ENCODE measurements at regions not wholly inside any gene's neighbourhood (a gene's known extent, or its start where the extent isn't known, plus 50 kb on each side); places are given as distances from the start of the nearest gene placed in this dataset.

DNA sequence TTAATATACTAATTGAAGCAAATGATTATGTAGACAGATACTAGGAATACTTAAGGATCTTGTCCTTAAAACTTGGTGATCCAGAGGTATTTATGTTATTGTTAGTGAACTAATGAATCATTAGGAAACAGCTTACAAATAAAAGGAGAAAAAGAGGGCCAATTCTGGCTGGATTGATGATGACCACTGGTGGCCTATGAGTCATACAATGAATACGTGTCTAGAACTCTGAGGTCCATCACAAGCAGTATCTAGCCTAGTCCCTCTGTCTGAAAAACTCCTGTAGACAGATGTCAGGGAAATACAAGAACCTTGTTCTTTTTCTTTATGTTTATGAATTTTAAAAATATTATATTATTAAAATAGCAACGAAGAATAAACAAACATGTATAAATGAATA is 51.7 kb upstream of the RTL1 start:
- DNase-seq (ENCODE audit: low spot score), result no peak

DNA sequence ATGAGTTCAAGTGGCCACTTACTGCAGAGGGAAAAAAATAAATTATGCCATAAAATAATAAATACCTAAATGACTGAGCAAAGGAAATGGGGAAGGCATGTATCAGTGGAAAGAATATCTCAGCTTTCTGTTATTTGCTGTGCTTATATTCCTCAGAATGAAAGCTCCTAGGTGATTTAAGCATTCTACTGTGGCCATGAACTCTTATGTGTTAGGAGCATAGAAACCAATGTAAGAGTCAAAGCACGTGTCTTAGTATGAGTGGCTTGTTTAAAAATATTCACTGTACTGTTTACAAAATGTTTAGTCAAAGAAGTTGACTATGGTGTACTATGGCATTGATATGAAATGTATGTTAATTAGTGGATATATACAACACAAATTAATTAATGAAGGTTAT is 59.0 kb upstream of the RTL1 start:
- no peak for DNase-seq (ENCODE audit: low spot score)

DNA sequence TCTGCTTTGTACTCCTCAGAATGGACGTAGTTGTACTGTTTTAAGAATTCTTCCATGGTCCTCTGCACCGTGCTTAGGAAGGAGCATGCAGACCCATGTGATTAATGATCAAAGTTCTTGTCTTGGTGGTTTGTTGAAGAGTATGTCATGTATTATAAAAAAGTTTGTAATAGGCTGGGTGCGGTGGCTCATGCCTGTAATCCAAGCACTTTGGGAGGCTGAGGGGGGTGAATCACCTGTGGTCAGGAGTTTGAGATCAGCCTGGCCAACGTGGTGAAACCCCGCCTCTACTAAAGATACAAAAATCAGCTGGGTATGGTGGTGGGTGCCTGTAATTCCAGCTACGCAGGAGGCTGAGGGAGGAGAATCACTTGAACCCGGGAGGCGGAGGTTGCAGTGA is 61.8 kb upstream of the RTL1 start:
- DNase-seq (ENCODE audit: low spot score), result no peak

DNA sequence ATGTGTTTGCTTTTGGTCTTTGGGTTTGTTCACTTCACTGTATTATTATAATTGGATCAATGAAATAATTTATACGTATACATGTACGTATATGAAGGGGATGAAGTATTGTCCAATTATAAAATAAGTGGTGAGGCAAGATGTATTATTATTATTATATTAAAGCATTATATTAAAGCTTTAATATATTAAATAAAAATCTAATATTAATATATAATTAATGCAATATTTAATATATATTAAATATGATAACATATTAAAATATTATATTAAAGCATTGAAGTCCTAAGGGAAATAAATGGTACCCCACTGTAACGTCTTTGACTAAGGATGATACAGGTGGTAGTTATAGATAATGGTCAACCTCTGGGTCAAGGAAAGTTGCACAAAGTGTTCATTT is 63.7 kb upstream of the RTL1 start:
- DNase-seq (ENCODE audit: low spot score), result no peak

DNA sequence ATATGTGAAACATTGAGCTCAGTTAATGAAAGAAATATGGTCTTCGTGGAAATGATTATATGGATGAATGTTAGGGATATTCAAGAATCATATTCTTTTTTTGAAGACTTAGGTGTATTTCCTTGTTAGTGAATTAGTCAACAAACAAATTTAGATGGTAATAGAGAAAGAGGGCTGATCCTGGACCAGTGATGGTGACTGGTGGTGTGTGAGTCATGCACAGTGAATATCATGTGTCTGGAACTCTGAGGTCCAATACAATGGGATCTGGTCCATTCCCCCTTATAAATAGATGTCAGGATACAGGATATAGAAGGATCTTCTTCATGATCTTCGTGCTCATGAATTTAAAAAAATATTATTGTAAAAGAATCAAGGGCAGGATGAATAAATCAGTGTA is 64.4 kb upstream of the RTL1 start:
- no peak for DNase-seq (ENCODE audit: low spot score)

DNA sequence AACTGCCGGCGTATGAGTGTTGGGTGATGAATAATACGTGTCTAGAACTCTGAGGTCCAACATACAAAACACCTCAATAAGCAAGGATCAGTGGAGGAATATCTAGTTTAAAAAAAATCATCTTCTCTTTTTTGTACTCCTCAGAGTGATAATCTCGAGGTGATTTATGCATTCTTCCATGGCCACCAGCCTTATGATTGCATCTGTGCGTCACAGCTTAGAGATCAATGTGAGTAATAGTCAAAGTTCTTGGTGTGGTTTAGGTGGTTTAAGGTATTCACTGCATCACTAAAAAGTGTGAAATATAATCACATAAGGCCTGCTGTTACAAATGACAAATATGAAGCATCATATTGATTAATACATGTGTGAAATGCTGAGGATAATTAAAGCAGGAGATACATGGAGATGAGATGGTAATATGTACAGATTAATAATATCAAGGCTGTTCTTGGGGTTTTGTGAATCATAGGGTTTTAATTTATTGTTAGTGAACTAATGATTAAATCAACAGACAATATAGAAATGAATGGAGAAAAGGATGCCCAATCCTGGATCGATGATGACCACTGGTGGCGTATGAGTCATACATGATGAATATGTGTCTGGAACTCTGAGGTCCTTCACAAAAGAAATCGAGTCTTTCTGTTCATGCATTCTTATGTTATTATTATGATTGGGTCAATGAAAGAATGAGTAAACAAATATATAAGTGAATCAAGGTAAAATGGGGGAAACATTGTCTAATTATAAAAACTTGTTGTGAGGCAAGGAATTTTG is 68.8 kb upstream of the RTL1 start:
- no peak for DNase-seq (ENCODE audit: low spot score)

DNA sequence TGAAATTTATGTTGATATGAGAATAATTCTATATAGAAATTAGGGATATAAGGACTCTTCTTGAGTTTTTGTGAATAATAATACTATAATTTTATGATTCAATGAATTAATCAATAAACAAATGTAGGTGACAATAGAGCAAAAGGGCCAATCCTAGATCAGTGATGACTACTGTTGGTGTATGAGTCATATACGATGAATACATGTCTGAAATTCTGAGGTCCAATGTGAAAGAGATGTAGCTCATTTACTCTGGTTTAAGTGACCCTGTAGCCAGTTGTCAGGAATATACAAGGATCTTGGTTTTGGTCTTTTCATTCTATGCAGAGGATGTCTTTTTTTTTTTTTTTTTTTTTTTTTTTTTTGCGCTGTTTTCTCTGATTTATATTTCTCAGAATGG is 72.1 kb upstream of the RTL1 start:
- no peak for DNase-seq (ENCODE audit: low spot score)

DNA sequence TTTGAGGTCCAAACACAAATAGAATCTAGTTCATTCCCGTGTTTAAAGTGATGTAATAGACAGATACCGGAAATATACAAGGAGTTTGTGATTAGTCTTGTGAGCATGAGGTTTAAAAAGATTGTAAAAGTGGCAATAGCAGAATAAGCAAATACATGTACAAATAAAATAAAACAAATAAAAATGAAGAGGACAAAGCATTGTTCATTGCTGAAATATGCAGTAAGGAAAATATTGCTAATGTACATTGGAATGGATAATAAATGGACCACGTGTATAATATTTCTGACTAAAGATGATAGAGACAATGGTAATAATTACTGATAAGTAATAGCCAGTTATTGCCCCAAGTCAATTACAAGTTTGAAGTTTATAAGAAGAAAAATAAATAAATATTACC is 75.6 kb upstream of the RTL1 start:
- no peak for DNase-seq (ENCODE audit: low spot score)

DNA sequence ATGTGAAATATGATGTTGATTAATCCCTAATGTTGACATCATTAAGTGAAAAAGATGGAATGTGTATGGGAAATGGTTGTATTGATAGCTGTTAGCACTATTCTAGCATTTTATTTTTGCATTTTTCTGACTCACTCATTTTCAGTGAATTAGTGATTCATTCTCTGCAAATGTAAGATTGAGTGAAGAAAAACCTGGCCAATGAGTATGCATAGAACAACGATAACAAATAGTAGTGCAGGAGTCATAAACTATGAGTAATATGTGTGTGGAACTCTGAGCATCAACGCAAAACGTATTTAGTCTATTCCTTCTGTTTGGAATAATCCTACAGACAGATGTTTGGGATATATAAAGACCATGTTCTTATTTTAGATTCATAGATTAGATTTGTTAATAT is 76.3 kb upstream of the RTL1 start:
- no peak for DNase-seq (ENCODE audit: low spot score)

DNA sequence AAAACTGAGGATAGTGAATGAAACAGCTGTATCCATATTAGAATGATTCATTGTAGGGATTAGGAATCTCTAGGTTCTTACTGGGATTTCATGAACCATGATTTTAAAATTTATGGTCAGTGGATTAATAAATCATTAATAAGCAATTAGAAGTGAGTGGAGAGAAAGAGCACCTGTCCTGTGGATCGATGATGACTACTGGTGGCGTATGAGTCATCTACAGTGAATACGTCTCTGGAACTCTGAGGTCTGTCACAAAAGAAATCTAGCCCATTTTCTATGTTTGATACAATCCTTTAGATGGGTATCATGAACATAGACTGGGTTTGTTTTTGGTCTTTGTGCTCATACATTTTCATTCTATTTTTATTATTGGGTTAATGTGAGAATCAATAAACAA is 77.3 kb upstream of the RTL1 start:
- no peak for DNase-seq (ENCODE audit: low spot score)

DNA sequence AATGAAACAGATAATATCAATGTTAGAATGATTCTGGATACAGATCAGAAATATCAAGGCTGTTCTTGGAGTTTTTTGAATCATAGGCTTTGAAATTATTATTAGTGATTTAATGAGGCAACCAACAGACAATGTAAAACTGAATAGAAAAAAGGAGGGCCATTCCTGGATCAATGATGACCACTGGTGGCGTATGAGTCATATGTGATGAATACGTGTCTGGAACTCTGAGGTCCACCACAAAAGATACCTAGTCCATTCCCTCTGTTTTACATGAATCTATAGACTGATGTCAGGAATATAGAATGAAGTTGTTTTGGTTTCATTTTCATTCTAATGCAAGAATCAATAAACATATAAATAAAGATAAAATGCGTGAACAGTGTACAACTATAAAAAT is 78.3 kb upstream of the RTL1 start:
- DNase-seq (ENCODE audit: low spot score), result no peak

DNA sequence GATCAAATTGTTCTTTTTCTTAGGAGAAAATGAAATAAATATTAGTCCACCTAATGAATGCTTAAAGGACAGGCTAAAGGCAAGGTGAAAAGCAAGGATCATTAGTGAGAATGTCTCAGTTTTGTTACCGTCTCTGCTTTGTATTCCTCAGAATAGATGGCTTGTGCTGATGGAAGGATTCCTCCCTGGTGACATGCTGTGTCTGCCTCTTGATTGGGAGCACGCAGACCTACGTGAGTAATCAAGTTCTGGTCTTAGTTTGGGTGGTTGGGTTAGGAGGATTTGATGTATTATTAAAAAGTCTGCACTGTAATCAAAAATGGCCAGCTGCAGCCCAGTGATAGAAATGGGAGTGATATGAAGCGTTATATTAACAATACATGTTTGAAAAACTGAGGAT is 78.8 kb upstream of the RTL1 start:
- no peak for DNase-seq (ENCODE audit: low spot score)

DNA sequence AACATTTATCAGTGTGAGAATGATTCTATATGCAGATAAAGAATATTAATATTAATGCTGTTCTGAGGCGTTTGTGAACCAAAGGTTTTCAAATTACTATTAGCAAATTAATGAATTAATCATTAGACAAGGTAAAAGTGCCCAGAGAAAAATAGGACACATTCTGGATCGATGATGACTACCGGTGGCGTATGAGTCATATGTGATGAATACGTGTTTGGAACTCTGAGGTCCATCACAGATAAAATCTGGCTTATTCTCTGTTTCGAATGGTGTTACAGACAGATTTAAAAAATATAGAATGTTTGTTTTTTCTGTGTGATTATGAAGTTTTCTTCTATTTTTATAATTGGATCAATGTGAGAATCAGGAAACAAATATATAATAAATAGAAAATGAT is 79.2 kb upstream of the RTL1 start:
- DNase-seq (ENCODE audit: low spot score), result no peak

DNA sequence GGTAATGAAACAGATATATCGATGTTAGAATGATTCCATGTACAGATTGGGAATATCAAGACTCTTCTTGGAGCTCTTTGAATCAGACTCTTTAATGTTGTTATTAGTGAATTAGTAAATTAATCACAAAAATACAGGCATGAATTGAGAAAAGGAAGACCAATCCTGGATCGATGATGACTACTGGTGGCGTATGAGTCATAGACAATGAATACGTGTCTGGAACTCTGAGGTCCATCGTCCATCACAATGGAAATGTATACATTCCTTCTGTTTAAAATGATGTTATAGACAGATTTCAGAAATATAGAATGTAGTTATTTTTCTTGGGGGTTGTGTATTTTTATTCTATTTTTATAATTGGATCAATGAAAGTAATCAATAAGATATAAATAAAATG is 80.2 kb upstream of the RTL1 start:
- no peak for DNase-seq (ENCODE audit: low spot score)

DNA sequence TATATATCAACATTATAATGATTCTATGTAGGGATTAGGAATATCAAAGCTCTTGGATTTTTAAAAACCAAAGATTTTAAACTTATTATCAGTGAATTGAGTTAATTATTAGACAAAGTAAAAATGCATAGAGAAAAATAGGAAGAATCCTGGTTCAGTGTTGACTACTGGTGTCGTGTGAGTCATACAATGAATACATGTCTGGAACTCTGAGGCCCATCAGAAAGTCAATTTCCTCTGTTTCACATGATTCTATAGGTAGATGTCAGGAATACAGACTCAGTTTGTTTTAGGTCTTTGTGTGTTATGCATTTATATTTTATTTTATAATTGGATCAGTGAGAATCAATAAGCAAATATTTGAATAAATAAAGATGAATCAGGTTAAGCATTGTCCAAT is 84.5 kb upstream of the RTL1 start:
- no peak for DNase-seq (ENCODE audit: low spot score)

DNA sequence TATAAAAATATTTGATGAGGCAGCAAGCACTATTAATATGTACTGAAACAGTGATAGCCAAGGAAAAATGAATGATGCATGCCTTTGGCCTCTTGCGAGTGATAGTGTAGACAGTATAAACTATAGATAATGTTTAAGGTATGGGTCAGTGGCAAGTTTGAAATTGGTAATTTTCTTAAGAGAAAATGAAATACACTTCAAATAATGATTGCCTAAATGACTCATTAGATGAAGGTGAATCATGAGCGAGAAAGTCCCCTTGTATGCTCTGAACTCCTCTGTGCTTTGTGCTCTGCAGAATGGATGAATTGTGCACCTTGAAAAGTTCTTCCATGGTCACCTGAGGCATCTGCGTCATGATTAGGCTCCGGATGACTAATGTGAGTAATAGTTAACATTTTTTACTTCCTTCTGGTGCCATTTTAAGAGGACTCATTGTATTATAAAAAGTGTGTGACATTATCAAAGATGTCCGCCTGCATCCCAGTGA is 84.9 kb upstream of the RTL1 start:
- DNase-seq (ENCODE audit: low spot score), result no peak

DNA sequence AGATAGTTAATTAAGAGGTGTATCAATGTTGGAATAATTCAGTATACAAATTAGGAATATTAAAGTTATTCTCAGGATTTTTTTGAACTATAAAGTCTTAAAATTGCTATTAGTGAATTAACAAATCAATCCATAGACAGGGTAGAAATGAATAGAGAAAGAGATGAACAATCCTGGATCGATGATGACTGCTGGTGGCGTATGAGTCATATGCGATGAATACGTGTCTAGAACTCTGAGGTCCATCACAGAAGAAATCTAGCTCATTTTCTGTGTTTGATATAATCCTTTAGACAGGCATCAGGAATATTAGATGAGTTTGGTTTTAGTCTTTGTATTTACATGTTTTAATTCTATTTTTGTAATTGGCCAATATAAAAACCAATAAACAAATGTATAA is 85.4 kb upstream of the RTL1 start:
- no peak for DNase-seq (ENCODE audit: low spot score)

DNA sequence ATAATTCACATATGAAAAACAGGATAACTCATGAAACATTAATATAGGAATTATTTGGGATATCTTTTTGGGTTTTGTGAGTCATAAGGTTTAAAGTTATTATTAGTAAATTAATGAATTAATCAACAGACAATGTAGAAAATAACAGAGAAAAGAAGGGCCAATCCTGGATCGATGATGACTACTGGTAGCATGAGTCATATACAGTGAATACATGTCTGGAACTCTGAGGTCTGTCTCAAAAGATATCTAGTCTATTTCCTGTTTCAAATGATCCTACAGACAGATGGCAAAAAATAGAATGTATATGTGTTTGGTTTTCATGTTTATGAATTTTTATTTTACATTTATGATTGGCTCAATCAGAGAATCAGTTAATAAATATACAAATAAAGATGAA is 86.4 kb upstream of the RTL1 start:
- no peak for DNase-seq (ENCODE audit: low spot score)

DNA sequence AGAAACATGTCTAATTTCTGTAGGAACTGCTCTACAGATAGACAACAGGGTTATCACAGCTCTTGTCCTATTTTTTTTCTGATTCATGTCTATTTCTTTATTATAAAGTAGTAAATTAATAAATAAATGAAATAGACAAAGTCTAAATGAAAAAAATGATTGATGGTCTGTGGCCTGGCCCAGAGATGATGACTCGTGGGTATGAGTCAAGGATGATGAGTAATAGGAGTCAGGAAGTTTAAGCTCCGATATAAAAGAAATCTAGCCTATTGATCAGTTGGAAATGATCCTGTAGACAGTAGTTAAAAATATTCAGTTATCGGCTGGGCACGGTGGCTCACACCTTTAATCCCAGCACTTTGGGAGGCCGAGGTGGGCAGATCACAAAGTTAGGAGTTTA is 90.6 kb upstream of the RTL1 start:
- no peak for DNase-seq (ENCODE audit: low spot score)

DNA sequence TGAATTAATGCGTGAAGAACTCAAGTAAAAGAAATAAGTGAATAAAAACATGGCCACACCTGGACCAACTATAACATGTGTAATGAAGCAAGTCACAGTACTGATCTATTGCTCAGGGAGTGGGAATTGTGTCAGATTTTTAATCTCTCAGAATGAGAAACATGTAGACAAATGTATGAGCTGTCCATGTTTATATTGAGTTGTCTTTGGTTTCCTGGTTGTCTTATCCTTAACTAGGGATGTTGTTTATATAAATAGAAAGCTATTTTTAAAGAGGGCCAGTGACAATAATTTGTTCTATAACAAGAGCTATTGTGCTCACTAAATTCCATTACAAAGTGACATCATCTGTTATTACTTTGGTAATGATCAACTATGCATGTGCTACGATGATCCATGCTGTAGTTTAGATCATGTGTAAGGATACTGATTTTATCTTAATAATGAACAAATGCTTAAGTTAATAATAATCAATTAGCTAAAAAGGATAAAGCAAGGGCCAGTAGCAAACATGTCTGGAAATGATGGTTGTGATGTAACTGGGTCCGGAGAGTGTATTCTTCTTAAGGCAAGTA is 91.3 kb upstream of the RTL1 start:
- no peak for DNase-seq (ENCODE audit: low spot score)

DNA sequence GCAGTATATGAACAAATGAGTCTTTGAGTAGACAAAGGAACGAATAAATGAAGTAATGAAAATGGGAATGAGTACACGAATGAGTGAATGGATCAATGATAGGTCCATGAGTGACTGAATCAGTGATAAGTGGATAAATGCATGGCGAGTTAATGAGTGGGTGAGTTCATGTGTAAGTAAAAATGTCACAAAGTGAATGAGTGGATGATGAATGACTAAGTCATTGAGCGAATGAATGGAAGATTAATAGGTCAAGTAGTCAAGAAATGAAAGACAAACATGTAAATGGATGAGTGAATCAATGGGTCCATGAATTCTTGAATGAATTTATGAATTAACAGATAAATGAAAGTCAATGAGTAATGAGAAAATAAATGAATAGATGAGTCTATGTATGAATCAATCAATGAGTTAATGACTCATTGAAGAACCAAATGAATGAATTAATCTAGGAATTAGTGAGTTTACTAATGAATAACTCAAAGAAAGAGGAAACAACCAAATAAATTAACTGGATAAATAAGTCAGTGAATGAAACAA is 97.3 kb upstream of the RTL1 start:
- DNase-seq (ENCODE audit: low spot score), result no peak

DNA sequence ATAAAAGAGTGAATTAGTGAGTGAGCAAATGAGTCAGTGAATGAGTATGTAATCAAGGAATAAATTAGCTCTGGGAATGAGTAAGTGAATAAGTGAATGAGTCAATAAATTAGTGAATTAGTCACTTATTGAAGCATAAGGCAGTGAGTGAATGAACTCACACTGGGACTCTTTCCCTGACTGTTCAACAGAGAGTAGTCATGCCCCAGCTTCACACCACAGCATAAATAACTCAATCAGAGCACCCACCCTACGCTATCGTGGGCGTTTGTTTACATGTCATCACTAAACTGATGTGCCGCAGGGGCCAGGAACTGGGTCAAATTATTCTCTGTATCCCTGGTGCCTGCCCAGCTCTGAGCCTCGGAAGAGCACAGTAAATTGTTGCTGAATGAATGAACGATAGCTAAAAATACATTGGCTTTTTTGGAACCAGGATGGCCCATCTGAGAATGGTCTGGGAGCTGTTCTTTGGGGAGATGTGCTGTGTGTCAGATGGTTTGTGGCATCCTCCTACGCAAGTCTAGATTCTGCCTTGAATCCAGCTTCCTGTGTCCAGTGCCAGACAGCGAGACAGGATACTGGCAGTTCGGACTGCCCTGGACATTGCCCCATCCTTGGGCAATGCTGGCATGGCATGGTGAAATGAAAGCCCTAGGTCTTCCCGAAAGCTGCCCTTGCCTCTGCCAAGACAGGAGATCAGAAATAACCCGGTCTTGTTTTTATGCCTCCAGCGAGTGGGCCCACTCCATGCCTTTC is 98.0 kb upstream of the RTL1 start:
- no peak for DNase-seq (ENCODE audit: low spot score)

DNA sequence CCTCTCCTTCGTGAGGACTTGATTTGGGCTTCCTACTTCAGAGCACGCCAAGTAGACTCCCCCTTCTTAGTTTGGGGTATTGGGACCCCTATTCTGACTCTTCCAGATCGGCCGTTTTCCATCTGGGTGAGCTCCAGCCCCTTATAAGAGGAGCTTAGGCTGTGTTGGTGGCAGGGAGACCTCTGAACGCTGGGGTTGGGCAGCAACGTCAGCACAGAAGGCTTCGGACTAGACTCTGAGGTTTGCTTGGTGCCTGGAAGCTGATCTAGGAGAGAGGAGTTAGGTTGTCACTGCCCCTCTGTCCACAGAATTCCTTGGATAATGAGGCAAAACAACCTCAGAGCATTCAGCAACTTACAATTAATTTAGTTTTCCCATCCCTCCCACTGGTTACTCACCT is 99.2 kb upstream of the RTL1 start:
- DNase-seq (ENCODE audit: low spot score), result no peak

Data from H4 (cell line).